ENCODE measurements at regions not wholly inside any gene's neighbourhood (a gene's known extent, or its start where the extent isn't known, plus 50 kb on each side); places are given as distances from the start of the nearest gene placed in this dataset.

- TF ChIP-seq ATF2 (CRISPR knock-in tag; IDR thresholded peaks at IDR 0.05) (no peak), CENPT (CRISPR knock-in tag; IDR thresholded peaks at IDR 0.05; ENCODE audit: low read depth) (no peak), ELF3 (CRISPR knock-in tag; IDR thresholded peaks at IDR 0.05) (no peak), AKNA (CRISPR knock-in tag; IDR thresholded peaks at IDR 0.05; ENCODE audit: borderline replicate concordance) (no peak), TEF (CRISPR knock-in tag; IDR thresholded peaks at IDR 0.05) (no peak), ZNF567 (CRISPR knock-in tag; IDR thresholded peaks at IDR 0.05; ENCODE audit: borderline replicate concordance) (no peak), U2AF2 (IDR thresholded peaks at IDR 0.05; ENCODE audit: low read depth, low read length) (no peak), ZNF333 (CRISPR knock-in tag; IDR thresholded peaks at IDR 0.05; ENCODE audit: borderline replicate concordance) (no peak), NFIC (IDR thresholded peaks at IDR 0.05; ENCODE audit: low read length) (no peak)
Observed at GRCh38 chr6:40733770-40734396, 146.7 kb upstream of the LRFN2 start (continued).
